Suprapubic skin (tissue), 4 donors: ENCODE measurements at regions not wholly inside any gene's neighbourhood (a gene's known extent, or its start where the extent isn't known, plus 50 kb on each side); places are given as distances from the start of the nearest gene placed in this dataset.
A peak's percentile ranks its signal among the peaks of the same experiment; 100 is the strongest.
"Not testable (repeated sequence)": the region's sequence is repeated elsewhere in the genome, so short reads cannot be mapped to it uniquely, and the experiment has no call there.

Source experiments
- DNase-seq, 2 donors: peaks; one replicate each; pipeline ENCODE4 v3.0.0-alpha.2; 2019; ENCODE audit warnings: low spot score in 2 of 2
- H3K27ac ChIP-seq: fragments of 200-600 bp; sonication (generic); one replicate; pipeline ENCODE4 v1.5.1; 2019
- H3K27me3 ChIP-seq: fragments of 200-600 bp; sonication (generic); one replicate; pipeline ENCODE4 v1.5.1; 2019
- H3K36me3 ChIP-seq: fragments of 200-600 bp; sonication (generic); one replicate; pipeline ENCODE4 v1.5.1; 2019
- H3K4me1 ChIP-seq: fragments of 200-600 bp; sonication (generic); one replicate; pipeline ENCODE4 v1.5.1; 2019
- H3K4me3 ChIP-seq: fragments of 200-600 bp; sonication (generic); one replicate; pipeline ENCODE4 v1.5.1; 2019; ENCODE audit warnings: mild to moderate bottlenecking
- H3K9me3 ChIP-seq: fragments of 200-600 bp; sonication (generic); one replicate; pipeline ENCODE4 v1.5.1; 2019
- CTCF ChIP-seq, 2 donors: fragments of 200-600 bp in 1 of 2; fragments of 450-650 bp in 1 of 2; sonication (generic) in 1 of 2; IDR thresholded peaks; one replicate each; pipeline ENCODE4 v1.5.1; 2016 to 2019; ENCODE audit warnings: antibody characterized with exemption in 2 of 2, mild to moderate bottlenecking in 1 of 2, moderate library complexity in 1 of 2
- EP300 ChIP-seq: sonication (generic); formaldehyde crosslinking; IDR thresholded peaks from one replicate; pipeline ENCODE4 v1.6.1; 2017; ENCODE audit warnings: antibody characterized with exemption
- POLR2A ChIP-seq, 2 donors: fragments of 450-650 bp; IDR thresholded peaks; one replicate each; pipeline ENCODE4 v1.6.1; 2017; ENCODE audit warnings: antibody characterized with exemption in 2 of 2, mild to moderate bottlenecking in 2 of 2, moderate library complexity in 2 of 2
- POLR2AphosphoS5 ChIP-seq, 3 donors: sonication (generic); formaldehyde crosslinking; IDR thresholded peaks; one replicate each; pipeline ENCODE4 v1.6.1; 2017; ENCODE audit warnings: antibody characterized with exemption in 3 of 3
- WGBS: methylation state at CpG from one replicate; pipeline ENCODE4 v1.1.5; 2018; 5-methylcytosine and 5-hydroxymethylcytosine counted together

- no peak overlapping the region for H3K27ac ChIP-seq
- H3K9me3 ChIP-seq: peaks cover 3% of the 10 kb centered on the region
- peak in 1 of 2 donors; percentile 67 for DNase-seq
- H3K4me3 ChIP-seq: no peak overlapping the region
- no peaks in the 10 kb centered on the region for H3K4me1 ChIP-seq
- no peaks in the 10 kb centered on the region for H3K36me3 ChIP-seq
- 81% methylated on average over 14 of the region's 20 CpGs for WGBS
- TF ChIP-seq CTCF (IDR thresholded peaks at IDR 0.05) (no peak), POLR2A (IDR thresholded peaks at IDR 0.05) (no peak), POLR2AphosphoS5 (IDR thresholded peaks at IDR 0.05) (no peak), EP300 (no peak)
- H3K27me3 ChIP-seq: no peaks in the 10 kb centered on the region
Measured at GRCh38 chr7:157477550-157478212, 140.9 kb downstream of the DNAJB6 start.

- not testable (repeated sequence) for H3K9me3 ChIP-seq, H3K4me1 ChIP-seq, H3K27ac ChIP-seq, H3K36me3 ChIP-seq, H3K27me3 ChIP-seq, H3K4me3 ChIP-seq
- 89% methylated on average over 13 of the region's 13 CpGs for WGBS
- DNase-seq: peak in 1 of 2 donors; percentile 21
Measured at GRCh38 chr7:157478611-157479010, 141.8 kb downstream of the DNAJB6 start.

- 83% methylated on average over 15 of the region's 15 CpGs for WGBS
- Histone ChIP-seq H3K4me1 (no peaks in the 10 kb centered on the region), H3K27ac (no peak overlapping the region), H3K27me3 (no peaks in the 10 kb centered on the region), H3K9me3 (no peaks in the 10 kb centered on the region), H3K36me3 (no peaks in the 10 kb centered on the region), H3K4me3 (no peak overlapping the region)
- peak in 1 of 2 donors; percentile 66 for DNase-seq
- TF ChIP-seq CTCF (IDR thresholded peaks at IDR 0.05) (no peak), POLR2AphosphoS5 (IDR thresholded peaks at IDR 0.05) (no peak), EP300 (no peak), POLR2A (IDR thresholded peaks at IDR 0.05) (no peak)
Measured at GRCh38 chr7:157479326-157479725, 142.5 kb downstream of the DNAJB6 start.

- DNase-seq: peak in 1 of 2 donors; percentile 65
- Histone ChIP-seq H3K9me3 (no peaks in the 10 kb centered on the region), H3K27ac (no peak overlapping the region), H3K4me3 (no peak overlapping the region), H3K4me1 (no peaks in the 10 kb centered on the region), H3K36me3 (no peaks in the 10 kb centered on the region), H3K27me3 (no peaks in the 10 kb centered on the region)
- TF ChIP-seq CTCF (IDR thresholded peaks at IDR 0.05): no peak
- TF ChIP-seq POLR2A (IDR thresholded peaks at IDR 0.05): no peak
- TF ChIP-seq EP300: no peak
- no peak for TF ChIP-seq POLR2AphosphoS5 (IDR thresholded peaks at IDR 0.05)
- 69% methylated on average over 3 of the region's 20 CpGs for WGBS
Measured at GRCh38 chr7:157480371-157481050, 143.7 kb downstream of the DNAJB6 start.

GRCh38 chr7:157481389-157481788, 144.6 kb downstream of the DNAJB6 start:
- DNase-seq: no peak
- TF ChIP-seq POLR2A (IDR thresholded peaks at IDR 0.05) (no peak), POLR2AphosphoS5 (IDR thresholded peaks at IDR 0.05) (no peak), CTCF (IDR thresholded peaks at IDR 0.05) (no peak), EP300 (no peak)
- 91% methylated on average over 5 of the region's 6 CpGs for WGBS

More at GRCh38 chr7:157481389-157481788, 144.6 kb downstream of the DNAJB6 start:
- Histone ChIP-seq H3K27me3 (no peaks in the 10 kb centered on the region), H3K4me1 (no peaks in the 10 kb centered on the region), H3K27ac (no peak overlapping the region), H3K9me3 (no peaks in the 10 kb centered on the region), H3K4me3 (no peak overlapping the region), H3K36me3 (no peaks in the 10 kb centered on the region)
